Liver (tissue), 8 donors: ENCODE measurements at regions not wholly inside any gene's neighbourhood (a gene's known extent, or its start where the extent isn't known, plus 50 kb on each side); places are given as distances from the start of the nearest gene placed in this dataset.

Experiments
- DNase-seq: peaks from one replicate; pipeline ENCODE4 v3.0.0-alpha.2; 2017; ENCODE audit warnings: low spot score
- H3K27ac ChIP-seq, 2 donors: one replicate each; pipeline ENCODE4 v1.7.0; 2013; ENCODE audit warnings: inconsistent platforms in 2 of 2, low read length in 2 of 2, control low read depth in 1 of 2, low read depth in 1 of 2, mild to moderate bottlenecking in 1 of 2
- H3K27me3 ChIP-seq, 4 donors: one replicate each; pipeline versions ENCODE4 v1.6.1 to v1.7.0; 2013; ENCODE audit warnings: low read length in 3 of 4, inconsistent platforms in 1 of 4, mild to moderate bottlenecking in 1 of 4, moderate library complexity in 1 of 4; ENCODE audit not compliant: control insufficient read depth in 4 of 4, insufficient read depth in 4 of 4
- H3K36me3 ChIP-seq, 4 donors: one replicate each; pipeline versions ENCODE4 v1.6.1 to v1.7.0; 2013; ENCODE audit warnings: low read length in 3 of 4, mild to moderate bottlenecking in 3 of 4, low read depth in 1 of 4, moderate library complexity in 1 of 4; ENCODE audit not compliant: control insufficient read depth in 4 of 4, insufficient read depth in 3 of 4
- H3K4me1 ChIP-seq, 4 donors: one replicate each; pipeline versions ENCODE4 v1.6.1 to v1.7.0; 2013; ENCODE audit warnings: low read length in 3 of 4, mild to moderate bottlenecking in 3 of 4, moderate library complexity in 1 of 4; ENCODE audit not compliant: control insufficient read depth in 4 of 4, insufficient read depth in 4 of 4
- H3K4me3 ChIP-seq, 3 donors: one replicate each; pipeline versions ENCODE4 v1.6.1 to v1.7.0; 2013; ENCODE audit warnings: low read length in 3 of 3, control low read depth in 1 of 3, low read depth in 1 of 3, mild to moderate bottlenecking in 1 of 3
- H3K9ac ChIP-seq, 2 donors: one replicate each; pipeline ENCODE4 v1.7.0; 2013; ENCODE audit warnings: low read length in 2 of 2, mild to moderate bottlenecking in 2 of 2, moderate library complexity in 2 of 2, control low read depth in 1 of 2, low read depth in 1 of 2
- H3K9me3 ChIP-seq, 4 donors: one replicate each; pipeline versions ENCODE4 v1.6.1 to v1.7.0; 2013; ENCODE audit warnings: low read length in 3 of 4; ENCODE audit not compliant: control insufficient read depth in 4 of 4
- ATF3 ChIP-seq: IDR thresholded peaks from 2 replicates; pipeline ENCODE4 v1.6.1; 2016; ENCODE audit warnings: antibody characterized with exemption
- EGR1 ChIP-seq, 2 donors: IDR thresholded peaks; 2 replicates each; pipeline ENCODE4 v1.6.1; 2016 to 2018; ENCODE audit warnings: antibody characterized with exemption in 2 of 2, low read depth in 2 of 2
- FOXA1 ChIP-seq: IDR thresholded peaks from 2 replicates; pipeline ENCODE4 v1.6.1; 2016; ENCODE audit warnings: antibody characterized with exemption
- FOXA2 ChIP-seq: IDR thresholded peaks from 2 replicates; pipeline ENCODE4 v1.6.1; 2016; ENCODE audit warnings: antibody characterized with exemption
- GABPA ChIP-seq, 2 donors: IDR thresholded peaks in 1 of 2; conservative IDR thresholded peaks in 1 of 2; 2 replicates each; pipeline ENCODE4 v1.6.1; 2016; ENCODE audit warnings: antibody characterized with exemption in 2 of 2, mild to moderate bottlenecking in 1 of 2, moderate library complexity in 1 of 2
- HNF4A ChIP-seq, 2 donors: conservative IDR thresholded peaks; 2 replicates each; pipeline ENCODE4 v1.6.1; 2016; ENCODE audit warnings: antibody characterized with exemption in 2 of 2, mild to moderate bottlenecking in 2 of 2
- HNF4G ChIP-seq: IDR thresholded peaks from 2 replicates; pipeline ENCODE4 v1.6.1; 2016; ENCODE audit warnings: antibody characterized with exemption
- JUND ChIP-seq, 2 donors: IDR thresholded peaks; 2 replicates each; pipeline ENCODE4 v1.6.1; 2016; ENCODE audit warnings: antibody characterized with exemption in 2 of 2
- MAX ChIP-seq: IDR thresholded peaks from 2 replicates; pipeline ENCODE4 v1.6.1; 2016; ENCODE audit warnings: antibody characterized with exemption
- NR2F2 ChIP-seq: IDR thresholded peaks from 2 replicates; pipeline ENCODE4 v1.6.1; 2016; ENCODE audit warnings: antibody characterized with exemption
- RAD21 ChIP-seq, 2 donors: IDR thresholded peaks; 2 replicates each; pipeline ENCODE4 v1.6.1; 2016; ENCODE audit warnings: antibody characterized with exemption in 2 of 2, mild to moderate bottlenecking in 2 of 2
- REST ChIP-seq: IDR thresholded peaks from 2 replicates; pipeline ENCODE4 v1.6.1; 2016; ENCODE audit warnings: antibody characterized with exemption, mild to moderate bottlenecking
- RXRA ChIP-seq, 2 donors: IDR thresholded peaks; 2 replicates each; pipeline ENCODE4 v1.6.1; 2017 to 2018; ENCODE audit warnings: antibody characterized with exemption in 2 of 2, mild to moderate bottlenecking in 1 of 2
- SP1 ChIP-seq: IDR thresholded peaks from 2 replicates; pipeline ENCODE4 v1.6.1; 2018; ENCODE audit warnings: antibody characterized with exemption, mild to moderate bottlenecking
- TAF1 ChIP-seq: conservative IDR thresholded peaks from 2 replicates; pipeline ENCODE4 v1.6.1; 2016; ENCODE audit warnings: antibody characterized with exemption, mild to moderate bottlenecking
- YY1 ChIP-seq: IDR thresholded peaks from 2 replicates; pipeline ENCODE4 v1.6.1; 2016; ENCODE audit warnings: antibody characterized with exemption, mild to moderate bottlenecking
- WGBS: extraction: QIAGEN DNeasy Blood & Tissue Kit; methylation state at CpG from one replicate; pipeline ENCODE4 v1.1.7; 2013; 5-methylcytosine and 5-hydroxymethylcytosine counted together
- TF ChIP-seq, protein P1 (sequence below): IDR thresholded peaks from 2 replicates; pipeline ENCODE4 v1.6.1; 2016; ENCODE audit warnings: antibody characterized with exemption
- TF ChIP-seq, protein P2 (sequence below): fragments of 150-350 bp; IDR thresholded peaks from 2 replicates; pipeline ENCODE4 v1.5.1; 2017; ENCODE audit warnings: improper control_type of control experiment, low read depth, low read length; ENCODE audit not compliant: missing input control
- donor health status: healthy.
- donor health status: healthy.
- donor health status: healthy.
- donor health status: healthy.
- donor health status: healthy.

- TF ChIP-seq, protein P1, sequence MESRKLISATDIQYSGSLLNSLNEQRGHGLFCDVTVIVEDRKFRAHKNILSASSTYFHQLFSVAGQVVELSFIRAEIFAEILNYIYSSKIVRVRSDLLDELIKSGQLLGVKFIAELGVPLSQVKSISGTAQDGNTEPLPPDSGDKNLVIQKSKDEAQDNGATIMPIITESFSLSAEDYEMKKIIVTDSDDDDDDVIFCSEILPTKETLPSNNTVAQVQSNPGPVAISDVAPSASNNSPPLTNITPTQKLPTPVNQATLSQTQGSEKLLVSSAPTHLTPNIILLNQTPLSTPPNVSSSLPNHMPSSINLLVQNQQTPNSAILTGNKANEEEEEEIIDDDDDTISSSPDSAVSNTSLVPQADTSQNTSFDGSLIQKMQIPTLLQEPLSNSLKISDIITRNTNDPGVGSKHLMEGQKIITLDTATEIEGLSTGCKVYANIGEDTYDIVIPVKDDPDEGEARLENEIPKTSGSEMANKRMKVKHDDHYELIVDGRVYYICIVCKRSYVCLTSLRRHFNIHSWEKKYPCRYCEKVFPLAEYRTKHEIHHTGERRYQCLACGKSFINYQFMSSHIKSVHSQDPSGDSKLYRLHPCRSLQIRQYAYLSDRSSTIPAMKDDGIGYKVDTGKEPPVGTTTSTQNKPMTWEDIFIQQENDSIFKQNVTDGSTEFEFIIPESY, result no peak
- TF ChIP-seq RAD21 (IDR thresholded peaks at IDR 0.05) (no peak), JUND (IDR thresholded peaks at IDR 0.05) (no peak), RXRA (IDR thresholded peaks at IDR 0.05) (no peak), GABPA (IDR thresholded peaks at IDR 0.05 in 1 of 2, conservative IDR thresholded peaks at IDR 0.05 in 1 of 2) (no peak), SP1 (no peak), YY1 (no peak), EGR1 (IDR thresholded peaks at IDR 0.05; ENCODE audit: low read depth in 2 of 2) (no peak), NR2F2 (no peak), HNF4A (conservative IDR thresholded peaks at IDR 0.05) (no peak), TAF1 (no peak)
Observed at GRCh38 chr9:79989079-79989478, 417.3 kb downstream of the TLE4 start (continued).

GRCh38 chr9:79988126-79988525 is 416.4 kb downstream of the TLE4 start:
- DNase-seq, result no peak
- 85% methylated on average over 1 of the region's 1 CpG for WGBS
- Histone ChIP-seq H3K27me3 (no peaks in the 10 kb centered on the region), H3K4me3 (no peak overlapping the region), H3K36me3 (no peaks in the 10 kb centered on the region), H3K27ac (no peak overlapping the region), H3K9ac (no peak overlapping the region), H3K9me3 (no peaks in the 10 kb centered on the region), H3K4me1 (no peaks in the 10 kb centered on the region)
- TF ChIP-seq RXRA (IDR thresholded peaks at IDR 0.05), result no peak
- TF ChIP-seq FOXA2, result no peak
- no peak for TF ChIP-seq GABPA (IDR thresholded peaks at IDR 0.05 in 1 of 2, conservative IDR thresholded peaks at IDR 0.05 in 1 of 2)
- TF ChIP-seq HNF4G, result no peak
- TF ChIP-seq FOXA1, result no peak
- TF ChIP-seq MAX, result no peak
- TF ChIP-seq, protein P2, sequence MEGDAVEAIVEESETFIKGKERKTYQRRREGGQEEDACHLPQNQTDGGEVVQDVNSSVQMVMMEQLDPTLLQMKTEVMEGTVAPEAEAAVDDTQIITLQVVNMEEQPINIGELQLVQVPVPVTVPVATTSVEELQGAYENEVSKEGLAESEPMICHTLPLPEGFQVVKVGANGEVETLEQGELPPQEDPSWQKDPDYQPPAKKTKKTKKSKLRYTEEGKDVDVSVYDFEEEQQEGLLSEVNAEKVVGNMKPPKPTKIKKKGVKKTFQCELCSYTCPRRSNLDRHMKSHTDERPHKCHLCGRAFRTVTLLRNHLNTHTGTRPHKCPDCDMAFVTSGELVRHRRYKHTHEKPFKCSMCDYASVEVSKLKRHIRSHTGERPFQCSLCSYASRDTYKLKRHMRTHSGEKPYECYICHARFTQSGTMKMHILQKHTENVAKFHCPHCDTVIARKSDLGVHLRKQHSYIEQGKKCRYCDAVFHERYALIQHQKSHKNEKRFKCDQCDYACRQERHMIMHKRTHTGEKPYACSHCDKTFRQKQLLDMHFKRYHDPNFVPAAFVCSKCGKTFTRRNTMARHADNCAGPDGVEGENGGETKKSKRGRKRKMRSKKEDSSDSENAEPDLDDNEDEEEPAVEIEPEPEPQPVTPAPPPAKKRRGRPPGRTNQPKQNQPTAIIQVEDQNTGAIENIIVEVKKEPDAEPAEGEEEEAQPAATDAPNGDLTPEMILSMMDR, result no peak
- TF ChIP-seq ATF3, result no peak

- DNase-seq, result no peak
- peaks cover 0 to 2% (median 0%) of the 10 kb centered on the region in 4 donors for H3K27me3 ChIP-seq
- WGBS, result 95% methylated on average over 5 of the region's 5 CpGs
Observed at GRCh38 chr9:79986437-79986836, 414.7 kb downstream of the TLE4 start.

More at GRCh38 chr9:79986437-79986836, 414.7 kb downstream of the TLE4 start:
- TF ChIP-seq NR2F2 (no peak), MAX (no peak), FOXA2 (no peak), YY1 (no peak), EGR1 (IDR thresholded peaks at IDR 0.05; ENCODE audit: low read depth in 2 of 2) (no peak), TAF1 (no peak), REST (no peak), SP1 (no peak), RXRA (IDR thresholded peaks at IDR 0.05) (no peak), RAD21 (IDR thresholded peaks at IDR 0.05) (no peak), HNF4A (conservative IDR thresholded peaks at IDR 0.05) (no peak)
- TF ChIP-seq, protein P2, result no peak
- H3K4me1 ChIP-seq, result no peaks in the 10 kb centered on the region
- H3K36me3 ChIP-seq, result no peaks in the 10 kb centered on the region
- no peaks in the 10 kb centered on the region for H3K9me3 ChIP-seq
- H3K4me3 ChIP-seq, result no peak overlapping the region
- H3K9ac ChIP-seq, result no peak overlapping the region
- H3K27ac ChIP-seq, result no peak overlapping the region
